GM21825 (cell line): ENCODE measurements at regions not wholly inside any gene's neighbourhood (a gene's known extent, or its start where the extent isn't known, plus 50 kb on each side); places are given as distances from the start of the nearest gene placed in this dataset.
A peak's percentile ranks its signal among the peaks of the same experiment; 100 is the strongest.
"Not testable (repeated sequence)": the region's sequence is repeated elsewhere in the genome, so short reads cannot be mapped to it uniquely, and the experiment has no call there.

ENCODE experiments used
- ATAC-seq: cut with Tn5 transposase; IDR thresholded peaks from one replicate; pipeline ENCODE4 v1.9.1; 2021; ENCODE audit warnings: mild to moderate bottlenecking, moderate library complexity; ENCODE audit not compliant: unreplicated experiment

- no peak for ATAC-seq
Observed at GRCh38 chr6:50899306-50899870, 80.7 kb downstream of the TFAP2B start.

GRCh38 chr6:50902260-50902659 is 83.6 kb downstream of the TFAP2B start:
- ATAC-seq = no peak

- ATAC-seq = no peak
Observed at GRCh38 chr6:50905297-50905696, 86.6 kb downstream of the TFAP2B start.

GRCh38 chr6:50907565-50907964 is 88.9 kb downstream of the TFAP2B start:
- ATAC-seq = no peak

GRCh38 chr6:50913105-50913770 is 94.6 kb downstream of the TFAP2B start:
- no peak for ATAC-seq

- ATAC-seq = not testable (repeated sequence)
Observed at GRCh38 chr6:50921378-50921777, 102.7 kb downstream of the TFAP2B start.

- ATAC-seq = no peak
Observed at GRCh38 chr6:50921968-50922367, 103.3 kb downstream of the TFAP2B start.

GRCh38 chr6:50922579-50923525 is 104.2 kb downstream of the TFAP2B start:
- ATAC-seq = no peak

- no peak for ATAC-seq
Observed at GRCh38 chr6:50924758-50925157, 106.1 kb downstream of the TFAP2B start.

- no peak for ATAC-seq
Observed at GRCh38 chr6:50925548-50925947, 106.9 kb downstream of the TFAP2B start.

- ATAC-seq = no peak
Observed at GRCh38 chr6:50925981-50926380, 107.3 kb downstream of the TFAP2B start.

- ATAC-seq = no peak
Observed at GRCh38 chr6:50927800-50928199, 109.1 kb downstream of the TFAP2B start.

- ATAC-seq = no peak
Observed at GRCh38 chr6:50929323-50929722, 110.7 kb downstream of the TFAP2B start.

GRCh38 chr6:50935442-50935841 is 116.8 kb downstream of the TFAP2B start:
- ATAC-seq = no peak

- ATAC-seq = no peak
Observed at GRCh38 chr6:50936277-50936681, 117.6 kb downstream of the TFAP2B start.

- no peak for ATAC-seq
Observed at GRCh38 chr6:50939931-50940330, 121.3 kb downstream of the TFAP2B start.

- no peak for ATAC-seq
Observed at GRCh38 chr6:50945789-50946188, 127.1 kb downstream of the TFAP2B start.

GRCh38 chr6:50952092-50952907 is 133.6 kb downstream of the TFAP2B start:
- ATAC-seq = peak; percentile 67

GRCh38 chr6:50956014-50956413 is 137.3 kb downstream of the TFAP2B start:
- no peak for ATAC-seq

GRCh38 chr6:50958148-50958697 is 139.6 kb downstream of the TFAP2B start:
- no peak for ATAC-seq
